ENCODE measurements at regions not wholly inside any gene's neighbourhood (a gene's known extent, or its start where the extent isn't known, plus 50 kb on each side); places are given as distances from the start of the nearest gene placed in this dataset.
A peak's percentile ranks its signal among the peaks of the same experiment; 100 is the strongest.

DNA sequence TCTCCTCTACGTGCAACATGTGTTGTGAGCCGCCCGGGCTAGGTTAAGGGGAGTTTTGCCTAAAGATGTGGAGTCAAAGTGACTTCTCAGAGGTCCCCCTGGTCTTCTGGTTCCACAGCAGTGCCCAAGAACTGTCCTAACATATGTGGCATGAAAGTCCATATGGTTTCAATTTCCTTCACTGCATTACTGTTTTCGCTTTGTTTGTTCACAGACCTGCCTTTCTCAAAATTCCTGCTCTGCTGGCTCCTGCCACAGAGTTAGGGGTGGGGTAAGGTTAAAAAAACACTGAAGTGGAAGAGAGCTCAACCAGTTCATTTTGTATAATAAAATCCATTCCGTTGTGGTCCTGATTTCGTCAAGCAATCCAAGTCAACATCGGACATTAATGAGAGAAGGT is 289.4 kb downstream of the DMAC1 start:
- CTCF ChIA-PET: interaction anchor here (1.1 kb wide), 1 partner anchor 22 kb away, joined by 3 read pairs; no protein-coding TSS in a partner anchor

DNA sequence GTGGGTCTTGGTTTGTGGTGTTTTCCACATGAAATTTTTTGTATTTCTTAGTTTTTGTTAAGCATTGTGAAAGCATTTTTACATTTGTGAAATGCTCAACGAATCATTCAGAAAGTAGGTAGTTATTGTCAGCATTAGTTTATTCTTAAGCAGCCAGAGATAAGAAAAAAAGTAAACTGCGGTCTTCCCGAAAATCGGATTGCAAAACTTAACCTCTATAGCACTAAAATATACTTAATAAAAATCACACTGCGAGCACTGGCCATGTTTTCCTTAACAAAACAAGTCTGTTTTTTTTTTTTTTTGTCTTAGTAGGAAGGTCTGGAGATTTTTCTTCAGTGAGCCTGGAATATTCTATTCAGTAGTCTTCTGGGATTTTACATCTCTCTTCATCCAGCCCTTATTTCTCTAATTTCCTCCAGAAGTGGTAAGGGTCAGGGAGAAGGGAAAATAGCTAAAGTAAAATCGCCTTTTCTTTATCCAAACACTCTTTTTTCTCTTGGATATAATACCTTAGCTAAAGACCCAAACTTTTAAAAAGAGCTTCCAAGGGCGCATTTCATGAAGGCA is 289.9 kb downstream of the DMAC1 start:
- H3K9me2 ChIP-seq: no peaks in the 10 kb centered on the region
- ChIA-PET CTCF (interaction anchor here (1.1 kb wide), 1 partner anchor 23 kb away, joined by 3 read pairs; no protein-coding TSS in a partner anchor), POLR2A (no interaction called here)
- no peaks in the 10 kb centered on the region for H3K36me3 ChIP-seq (replicated peaks in 1 of 2; ENCODE audit: control insufficient read depth in 1 of 2, insufficient read depth in 2 of 2, low read length in 1 of 2)
- no peaks in the 10 kb centered on the region for H3F3A ChIP-seq (replicated peaks; ENCODE audit: insufficient read depth)
- no peaks in the 10 kb centered on the region for H3K27me3 ChIP-seq (ENCODE audit: insufficient read depth)
- H3K79me2 ChIP-seq (ENCODE audit: insufficient read depth): no peaks in the 10 kb centered on the region
- no peak overlapping the region for H2AFZ ChIP-seq (ENCODE audit: low read depth)
- peaks cover 0 to 11% of the 10 kb centered on the region in 2 experiments; a peak in 2 of 4 replicates for H3K4me1 ChIP-seq (ENCODE audit: control insufficient read depth in 1 of 2, insufficient read depth in 2 of 2, low read depth in 1 of 2, low read length in 1 of 2)
- H3K4me3 ChIP-seq (ENCODE audit: low read depth in 2 of 2, low read length in 1 of 2): no peak overlapping the region
- no peaks in the 10 kb centered on the region for H3K9me3 ChIP-seq
- no peak for TF ChIP-seq SIN3A (IDR thresholded peaks at IDR 0.05; ENCODE audit: borderline replicate concordance, low read depth, low read length)
- no peak for TF ChIP-seq EZH2phosphoT487 (IDR thresholded peaks at IDR 0.05; ENCODE audit: borderline replicate concordance, low read depth)
- TF ChIP-seq, protein P1, sequence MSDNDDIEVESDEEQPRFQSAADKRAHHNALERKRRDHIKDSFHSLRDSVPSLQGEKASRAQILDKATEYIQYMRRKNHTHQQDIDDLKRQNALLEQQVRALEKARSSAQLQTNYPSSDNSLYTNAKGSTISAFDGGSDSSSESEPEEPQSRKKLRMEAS (IDR thresholded peaks at IDR 0.05; ENCODE audit: low read depth): no peak
- TF ChIP-seq CHD2 (IDR thresholded peaks at IDR 0.05; ENCODE audit: low read length, partially characterized antibody): no peak
- TF ChIP-seq, protein P2, sequence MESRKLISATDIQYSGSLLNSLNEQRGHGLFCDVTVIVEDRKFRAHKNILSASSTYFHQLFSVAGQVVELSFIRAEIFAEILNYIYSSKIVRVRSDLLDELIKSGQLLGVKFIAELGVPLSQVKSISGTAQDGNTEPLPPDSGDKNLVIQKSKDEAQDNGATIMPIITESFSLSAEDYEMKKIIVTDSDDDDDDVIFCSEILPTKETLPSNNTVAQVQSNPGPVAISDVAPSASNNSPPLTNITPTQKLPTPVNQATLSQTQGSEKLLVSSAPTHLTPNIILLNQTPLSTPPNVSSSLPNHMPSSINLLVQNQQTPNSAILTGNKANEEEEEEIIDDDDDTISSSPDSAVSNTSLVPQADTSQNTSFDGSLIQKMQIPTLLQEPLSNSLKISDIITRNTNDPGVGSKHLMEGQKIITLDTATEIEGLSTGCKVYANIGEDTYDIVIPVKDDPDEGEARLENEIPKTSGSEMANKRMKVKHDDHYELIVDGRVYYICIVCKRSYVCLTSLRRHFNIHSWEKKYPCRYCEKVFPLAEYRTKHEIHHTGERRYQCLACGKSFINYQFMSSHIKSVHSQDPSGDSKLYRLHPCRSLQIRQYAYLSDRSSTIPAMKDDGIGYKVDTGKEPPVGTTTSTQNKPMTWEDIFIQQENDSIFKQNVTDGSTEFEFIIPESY (IDR thresholded peaks at IDR 0.05; ENCODE audit: borderline replicate concordance, low read depth): no peak
- TF ChIP-seq NRF1 (IDR thresholded peaks at IDR 0.05; ENCODE audit: low read depth, low read length): no peak
- DNase-seq: no peak
- H3K4me2 ChIP-seq: no peak overlapping the region
- WGBS (ENCODE audit: low lambda C conversion rate): 67% methylated on average over 7 of the region's 7 CpGs
- H4K20me1 ChIP-seq (ENCODE audit: insufficient read depth): no peaks in the 10 kb centered on the region
- H3K27ac ChIP-seq (ENCODE audit: low read depth in 2 of 2, low read length in 1 of 2): peak overlapping the region in 1 of 2 experiments; percentile 72; a peak in 1 of 4 replicates
- H3K9ac ChIP-seq: no peak overlapping the region

More for the DNA sequence above, 289.4 kb downstream of the DMAC1 start:
- Histone ChIP-seq H2AFZ (ENCODE audit: low read depth) (no peak overlapping the region), H3K9me2 (no peaks in the 10 kb centered on the region), H3K27me3 (ENCODE audit: insufficient read depth) (no peaks in the 10 kb centered on the region), H3K4me3 (ENCODE audit: low read depth in 2 of 2, low read length in 1 of 2) (no peak overlapping the region), H3K4me2 (no peak overlapping the region), H3F3A (replicated peaks; ENCODE audit: insufficient read depth) (no peaks in the 10 kb centered on the region), H3K9me3 (no peaks in the 10 kb centered on the region), H3K4me1 (ENCODE audit: control insufficient read depth in 1 of 2, insufficient read depth in 2 of 2, low read depth in 1 of 2, low read length in 1 of 2) (peaks cover 0 to 11% of the 10 kb centered on the region in 2 experiments; a peak in 2 of 4 replicates), H3K9ac (no peak overlapping the region), H3K79me2 (ENCODE audit: insufficient read depth) (no peaks in the 10 kb centered on the region), H4K20me1 (ENCODE audit: insufficient read depth) (no peaks in the 10 kb centered on the region), H3K36me3 (replicated peaks in 1 of 2; ENCODE audit: control insufficient read depth in 1 of 2, insufficient read depth in 2 of 2, low read length in 1 of 2) (no peaks in the 10 kb centered on the region), H3K27ac (ENCODE audit: low read depth in 2 of 2, low read length in 1 of 2) (peak overlapping the region in 1 of 2 experiments; percentile 72; a peak in 2 of 4 replicates)
- 28% methylated on average over 7 of the region's 7 CpGs for WGBS (ENCODE audit: low lambda C conversion rate)
- peak; percentile 14 for DNase-seq
- TF ChIP-seq RFX5 (IDR thresholded peaks at IDR 0.05; ENCODE audit: low read length): no peak
- no peak for TF ChIP-seq RCOR1 (IDR thresholded peaks at IDR 0.05; ENCODE audit: low read length)
- TF ChIP-seq FOXJ3 (CRISPR knock-in tag; IDR thresholded peaks at IDR 0.05): 0 out of 2 replicates have a peak, but pooled peaks have one; percentile 31
- POLR2A ChIA-PET: interaction anchor here (0.6 kb wide), 1 partner anchor 1370 kb away, joined by 3 read pairs; no protein-coding TSS in a partner anchor

All from SK-N-SH (cell line).